ENCODE measurements at regions not wholly inside any gene's neighbourhood (a gene's known extent, or its start where the extent isn't known, plus 50 kb on each side); places are given as distances from the start of the nearest gene placed in this dataset. TPM values are rescaled to one million over a fixed set of nuclear protein-coding genes. Genes with fewer than 3 reads are reported as not detected.

Small RNA genes in the stretch of these regions (small RNA-seq; reads per million reads assigned to genes)
- not detected for gene RF00019
